HG03175 (cell line): ENCODE measurements at regions not wholly inside any gene's neighbourhood (a gene's known extent, or its start where the extent isn't known, plus 50 kb on each side); places are given as distances from the start of the nearest gene placed in this dataset.

Source experiments
- ATAC-seq: cut with Tn5 transposase; IDR thresholded peaks from one replicate; pipeline ENCODE4 v1.9.1; 2021; ENCODE audit warnings: mild to moderate bottlenecking, moderate library complexity; ENCODE audit not compliant: unreplicated experiment

- ATAC-seq = no peak
Observed at GRCh38 chr4:37051866-37052265, 192.7 kb upstream of the NWD2 start.

GRCh38 chr4:37054531-37055077 lies 189.9 kb upstream of the NWD2 start:
- ATAC-seq = no peak

- no peak for ATAC-seq
Observed at GRCh38 chr4:37058826-37059225, 185.7 kb upstream of the NWD2 start.

- ATAC-seq = no peak
Observed at GRCh38 chr4:37066159-37066558, 178.4 kb upstream of the NWD2 start.

GRCh38 chr4:37068580-37068979 lies 176.0 kb upstream of the NWD2 start:
- ATAC-seq = no peak

- ATAC-seq = no peak
Observed at GRCh38 chr4:37070041-37070440, 174.5 kb upstream of the NWD2 start.

GRCh38 chr4:37071576-37071975 lies 173.0 kb upstream of the NWD2 start:
- no peak for ATAC-seq

GRCh38 chr4:37073226-37073840 lies 171.2 kb upstream of the NWD2 start:
- ATAC-seq = no peak

- no peak for ATAC-seq
Observed at GRCh38 chr4:37082912-37083311, 161.6 kb upstream of the NWD2 start.

- ATAC-seq = no peak
Observed at GRCh38 chr4:37095925-37096324, 148.6 kb upstream of the NWD2 start.

- no peak for ATAC-seq
Observed at GRCh38 chr4:37101182-37101581, 143.4 kb upstream of the NWD2 start.

- ATAC-seq = no peak
Observed at GRCh38 chr4:37101686-37102085, 142.9 kb upstream of the NWD2 start.

GRCh38 chr4:37109756-37110155 lies 134.8 kb upstream of the NWD2 start:
- no peak for ATAC-seq

- ATAC-seq = no peak
Observed at GRCh38 chr4:37124800-37125199, 119.7 kb upstream of the NWD2 start.

GRCh38 chr4:37126051-37126450 lies 118.5 kb upstream of the NWD2 start:
- ATAC-seq = no peak

- no peak for ATAC-seq
Observed at GRCh38 chr4:37130465-37130864, 114.1 kb upstream of the NWD2 start.

- ATAC-seq = peak; percentile 58
Observed at GRCh38 chr4:37132351-37132974, 112.1 kb upstream of the NWD2 start.

- ATAC-seq = no peak
Observed at GRCh38 chr4:37132975-37133360, 111.6 kb upstream of the NWD2 start.

GRCh38 chr4:37138019-37138653 lies 106.4 kb upstream of the NWD2 start:
- ATAC-seq = peak; percentile 59

GRCh38 chr4:37138789-37139188 lies 105.8 kb upstream of the NWD2 start:
- ATAC-seq = no peak

- no peak for ATAC-seq
Observed at GRCh38 chr4:37139987-37140386, 104.6 kb upstream of the NWD2 start.

GRCh38 chr4:37146260-37146659 lies 98.3 kb upstream of the NWD2 start:
- ATAC-seq = no peak
